WTC11 (cell line): ENCODE measurements at regions not wholly inside any gene's neighbourhood (a gene's known extent, or its start where the extent isn't known, plus 50 kb on each side); places are given as distances from the start of the nearest gene placed in this dataset.

Source experiments
- ATAC-seq: fragments of 200-7000 bp; cut with Tn5 transposase; 2 replicates; pipeline ENCODE4 v1.10.0; 2021; ENCODE audit warnings: mild to moderate bottlenecking, moderate library complexity
- CTCF ChIA-PET: fragments of 300-600 bp; sonication (Branson Sonifier 250); formaldehyde crosslinking; loops from one replicate; lab custom pipeline; 2021; ENCODE audit warnings: antibody characterized with exemption; lab: Charles Lee
- POLR2A ChIA-PET: fragments of 350-600 bp; sonication (Branson Sonifier 250); formaldehyde crosslinking; loops from one replicate; lab custom pipeline; 2021; ENCODE audit warnings: antibody characterized with exemption; lab: Charles Lee
- DNase-seq: peaks from one replicate; pipeline ENCODE4 v3.0.0; 2021; ENCODE audit warnings: low spot score
- H3K27ac Mint-ChIP-seq: 2 replicates; pipeline ENCODE4 v1.8.0; 2021; ENCODE audit warnings: mixed read lengths
- H3K27me3 Mint-ChIP-seq: 2 replicates; pipeline ENCODE4 v1.8.0; 2021; ENCODE audit warnings: low read depth, mild to moderate bottlenecking, moderate library complexity, mixed read lengths
- H3K36me3 Mint-ChIP-seq: 2 replicates; pipeline ENCODE4 v1.8.0; 2021; ENCODE audit warnings: mixed read lengths
- H3K4me1 Mint-ChIP-seq: 2 replicates; pipeline ENCODE4 v1.8.0; 2022; ENCODE audit warnings: mixed read lengths
- H3K4me3 Mint-ChIP-seq: 2 replicates; pipeline ENCODE4 v1.8.0; 2021; ENCODE audit warnings: mild to moderate bottlenecking, moderate library complexity, mixed read lengths
- H3K9me3 Mint-ChIP-seq: 2 replicates; pipeline ENCODE4 v1.8.0; 2021; ENCODE audit warnings: mixed read lengths
- ATF1 ChIP-seq: sonication (generic); formaldehyde crosslinking; IDR thresholded peaks from 2 replicates; pipeline ENCODE4 v1.8.1; 2023; ENCODE audit warnings: mild to moderate bottlenecking, moderate library complexity, missing genetic modification reagents
- ELF4 ChIP-seq: sonication (generic); formaldehyde crosslinking; IDR thresholded peaks from 2 replicates; pipeline ENCODE4 v1.8.1; 2022; ENCODE audit warnings: low read depth, mild to moderate bottlenecking, moderate library complexity, missing genetic modification reagents
- GTF2I ChIP-seq: fragments of 250-450 bp; sonication (Bioruptor Pico); conservative IDR thresholded peaks from 2 replicates; pipeline ENCODE4 v1.4.0; 2021; ENCODE audit warnings: mild to moderate bottlenecking
- MXD4 ChIP-seq: fragments of 250-450 bp; sonication (Bioruptor Pico); IDR thresholded peaks from 2 replicates; pipeline ENCODE4 v1.8.0; 2021; ENCODE audit warnings: mild to moderate bottlenecking, moderate library complexity, borderline replicate concordance
- NFE2L1 ChIP-seq: sonication (generic); formaldehyde crosslinking; IDR thresholded peaks from 2 replicates; pipeline ENCODE4 v1.8.1; 2023; ENCODE audit warnings: missing genetic modification reagents
- NFYB ChIP-seq: sonication (generic); formaldehyde crosslinking; conservative IDR thresholded peaks from 2 replicates; pipeline ENCODE4 v1.8.0; 2022; ENCODE audit warnings: low read depth, missing genetic modification reagents
- RELA ChIP-seq: sonication (generic); formaldehyde crosslinking; IDR thresholded peaks from 2 replicates; pipeline ENCODE4 v1.8.1; 2022; ENCODE audit warnings: missing genetic modification reagents, mild to moderate bottlenecking, borderline replicate concordance
- SMAD3 ChIP-seq: sonication (generic); formaldehyde crosslinking; IDR thresholded peaks from 2 replicates; pipeline ENCODE4 v1.8.0; 2022; ENCODE audit warnings: missing genetic modification reagents, mild to moderate bottlenecking, borderline replicate concordance
- SMAD4 ChIP-seq: sonication (generic); formaldehyde crosslinking; IDR thresholded peaks from 2 replicates; pipeline ENCODE4 v1.8.0; 2022; ENCODE audit warnings: mild to moderate bottlenecking, missing genetic modification reagents
- TEAD1 ChIP-seq: sonication (generic); formaldehyde crosslinking; IDR thresholded peaks from 2 replicates; pipeline ENCODE4 v1.8.0; 2022; ENCODE audit warnings: mild to moderate bottlenecking, missing genetic modification reagents
- TEAD4 ChIP-seq: sonication (generic); formaldehyde crosslinking; IDR thresholded peaks from 2 replicates; pipeline ENCODE4 v1.8.0; 2022; ENCODE audit warnings: mild to moderate bottlenecking, missing genetic modification reagents
- ZBTB21 ChIP-seq: sonication (generic); formaldehyde crosslinking; IDR thresholded peaks from 2 replicates; pipeline ENCODE4 v1.8.1; 2023; ENCODE audit warnings: mild to moderate bottlenecking, missing genetic modification reagents, borderline replicate concordance
- ZNF121 ChIP-seq: sonication (generic); formaldehyde crosslinking; IDR thresholded peaks from 2 replicates; pipeline ENCODE4 v1.8.0; 2023; ENCODE audit warnings: missing genetic modification reagents
- ZNF317 ChIP-seq: sonication (generic); formaldehyde crosslinking; IDR thresholded peaks from 2 replicates; pipeline ENCODE4 v1.8.1; 2023; ENCODE audit warnings: low read depth, mild to moderate bottlenecking, moderate library complexity, missing genetic modification reagents, borderline replicate concordance
- ZNF425 ChIP-seq: fragments of 250-450 bp; sonication (Bioruptor Pico); conservative IDR thresholded peaks from 2 replicates; pipeline ENCODE4 v1.9.0; 2021; ENCODE audit warnings: mild to moderate bottlenecking
- ZNF671 ChIP-seq: fragments of 250-450 bp; sonication (Bioruptor Pico); IDR thresholded peaks from 2 replicates; pipeline ENCODE4 v1.8.0; 2021; ENCODE audit warnings: mild to moderate bottlenecking
- TF ChIP-seq, protein P1 (sequence below): sonication (generic); formaldehyde crosslinking; conservative IDR thresholded peaks from 2 replicates; pipeline ENCODE4 v1.8.1; 2023; ENCODE audit warnings: mild to moderate bottlenecking, low read depth, missing genetic modification reagents, moderate library complexity
- TF ChIP-seq, protein P2 (sequence below): fragments of 250-450 bp; sonication (Bioruptor Pico); IDR thresholded peaks from 2 replicates; pipeline ENCODE4 v1.9.0; 2021; ENCODE audit warnings: mild to moderate bottlenecking
- TF ChIP-seq, protein P3 (sequence below): sonication (generic); formaldehyde crosslinking; IDR thresholded peaks from 2 replicates; pipeline ENCODE4 v1.8.1; 2023; ENCODE audit warnings: mild to moderate bottlenecking, missing genetic modification reagents, borderline replicate concordance
- TF ChIP-seq, protein P4 (sequence below): sonication (generic); formaldehyde crosslinking; IDR thresholded peaks from 2 replicates; pipeline ENCODE4 v1.8.1; 2023; ENCODE audit warnings: mild to moderate bottlenecking, missing genetic modification reagents, moderate library complexity

GRCh38 chr17:68701046-68701445 is 99.9 kb upstream of the FAM20A start (continued):
- TF ChIP-seq, protein P1, sequence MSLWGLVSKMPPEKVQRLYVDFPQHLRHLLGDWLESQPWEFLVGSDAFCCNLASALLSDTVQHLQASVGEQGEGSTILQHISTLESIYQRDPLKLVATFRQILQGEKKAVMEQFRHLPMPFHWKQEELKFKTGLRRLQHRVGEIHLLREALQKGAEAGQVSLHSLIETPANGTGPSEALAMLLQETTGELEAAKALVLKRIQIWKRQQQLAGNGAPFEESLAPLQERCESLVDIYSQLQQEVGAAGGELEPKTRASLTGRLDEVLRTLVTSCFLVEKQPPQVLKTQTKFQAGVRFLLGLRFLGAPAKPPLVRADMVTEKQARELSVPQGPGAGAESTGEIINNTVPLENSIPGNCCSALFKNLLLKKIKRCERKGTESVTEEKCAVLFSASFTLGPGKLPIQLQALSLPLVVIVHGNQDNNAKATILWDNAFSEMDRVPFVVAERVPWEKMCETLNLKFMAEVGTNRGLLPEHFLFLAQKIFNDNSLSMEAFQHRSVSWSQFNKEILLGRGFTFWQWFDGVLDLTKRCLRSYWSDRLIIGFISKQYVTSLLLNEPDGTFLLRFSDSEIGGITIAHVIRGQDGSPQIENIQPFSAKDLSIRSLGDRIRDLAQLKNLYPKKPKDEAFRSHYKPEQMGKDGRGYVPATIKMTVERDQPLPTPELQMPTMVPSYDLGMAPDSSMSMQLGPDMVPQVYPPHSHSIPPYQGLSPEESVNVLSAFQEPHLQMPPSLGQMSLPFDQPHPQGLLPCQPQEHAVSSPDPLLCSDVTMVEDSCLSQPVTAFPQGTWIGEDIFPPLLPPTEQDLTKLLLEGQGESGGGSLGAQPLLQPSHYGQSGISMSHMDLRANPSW (CRISPR knock-in tag) = no peak
- no peak for TF ChIP-seq GTF2I
- TF ChIP-seq ELF4 (CRISPR knock-in tag) = no peak
- TF ChIP-seq TEAD4 (CRISPR knock-in tag) = no peak
- no peak for TF ChIP-seq ATF1 (CRISPR knock-in tag)
- TF ChIP-seq NFE2L1 (CRISPR knock-in tag) = no peak
- TF ChIP-seq RELA (CRISPR knock-in tag) = no peak
- no peak for TF ChIP-seq ZNF671 (CRISPR knock-in tag)

GRCh38 chr17:68700421-68700820 is 99.3 kb upstream of the FAM20A start:
- no peak for DNase-seq
- ChIA-PET CTCF (no interaction called here), POLR2A (no interaction called here)
- H3K27ac Mint-ChIP-seq = no peak overlapping the region
- H3K4me3 Mint-ChIP-seq = no peak overlapping the region
- H3K36me3 Mint-ChIP-seq = no peaks in the 10 kb centered on the region
- H3K27me3 Mint-ChIP-seq = no peaks in the 10 kb centered on the region
- no peak for ATAC-seq
- H3K4me1 Mint-ChIP-seq = peaks cover 5% of the 10 kb centered on the region
- peaks cover 29% of the 10 kb centered on the region for H3K9me3 Mint-ChIP-seq
- no peak for TF ChIP-seq TEAD1 (CRISPR knock-in tag)
- TF ChIP-seq, protein P1 (CRISPR knock-in tag) = no peak
- TF ChIP-seq ZNF121 (CRISPR knock-in tag) = no peak
- no peak for TF ChIP-seq ZNF317 (CRISPR knock-in tag)
- TF ChIP-seq NFYB = no peak
- TF ChIP-seq, protein P2, sequence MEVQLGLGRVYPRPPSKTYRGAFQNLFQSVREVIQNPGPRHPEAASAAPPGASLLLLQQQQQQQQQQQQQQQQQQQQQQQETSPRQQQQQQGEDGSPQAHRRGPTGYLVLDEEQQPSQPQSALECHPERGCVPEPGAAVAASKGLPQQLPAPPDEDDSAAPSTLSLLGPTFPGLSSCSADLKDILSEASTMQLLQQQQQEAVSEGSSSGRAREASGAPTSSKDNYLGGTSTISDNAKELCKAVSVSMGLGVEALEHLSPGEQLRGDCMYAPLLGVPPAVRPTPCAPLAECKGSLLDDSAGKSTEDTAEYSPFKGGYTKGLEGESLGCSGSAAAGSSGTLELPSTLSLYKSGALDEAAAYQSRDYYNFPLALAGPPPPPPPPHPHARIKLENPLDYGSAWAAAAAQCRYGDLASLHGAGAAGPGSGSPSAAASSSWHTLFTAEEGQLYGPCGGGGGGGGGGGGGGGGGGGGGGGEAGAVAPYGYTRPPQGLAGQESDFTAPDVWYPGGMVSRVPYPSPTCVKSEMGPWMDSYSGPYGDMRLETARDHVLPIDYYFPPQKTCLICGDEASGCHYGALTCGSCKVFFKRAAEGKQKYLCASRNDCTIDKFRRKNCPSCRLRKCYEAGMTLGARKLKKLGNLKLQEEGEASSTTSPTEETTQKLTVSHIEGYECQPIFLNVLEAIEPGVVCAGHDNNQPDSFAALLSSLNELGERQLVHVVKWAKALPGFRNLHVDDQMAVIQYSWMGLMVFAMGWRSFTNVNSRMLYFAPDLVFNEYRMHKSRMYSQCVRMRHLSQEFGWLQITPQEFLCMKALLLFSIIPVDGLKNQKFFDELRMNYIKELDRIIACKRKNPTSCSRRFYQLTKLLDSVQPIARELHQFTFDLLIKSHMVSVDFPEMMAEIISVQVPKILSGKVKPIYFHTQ (CRISPR knock-in tag) = no peak
- no peak for TF ChIP-seq ZNF425 (CRISPR knock-in tag)
- no peak for TF ChIP-seq SMAD3 (CRISPR knock-in tag)
- no peak for TF ChIP-seq MXD4
- TF ChIP-seq, protein P3, sequence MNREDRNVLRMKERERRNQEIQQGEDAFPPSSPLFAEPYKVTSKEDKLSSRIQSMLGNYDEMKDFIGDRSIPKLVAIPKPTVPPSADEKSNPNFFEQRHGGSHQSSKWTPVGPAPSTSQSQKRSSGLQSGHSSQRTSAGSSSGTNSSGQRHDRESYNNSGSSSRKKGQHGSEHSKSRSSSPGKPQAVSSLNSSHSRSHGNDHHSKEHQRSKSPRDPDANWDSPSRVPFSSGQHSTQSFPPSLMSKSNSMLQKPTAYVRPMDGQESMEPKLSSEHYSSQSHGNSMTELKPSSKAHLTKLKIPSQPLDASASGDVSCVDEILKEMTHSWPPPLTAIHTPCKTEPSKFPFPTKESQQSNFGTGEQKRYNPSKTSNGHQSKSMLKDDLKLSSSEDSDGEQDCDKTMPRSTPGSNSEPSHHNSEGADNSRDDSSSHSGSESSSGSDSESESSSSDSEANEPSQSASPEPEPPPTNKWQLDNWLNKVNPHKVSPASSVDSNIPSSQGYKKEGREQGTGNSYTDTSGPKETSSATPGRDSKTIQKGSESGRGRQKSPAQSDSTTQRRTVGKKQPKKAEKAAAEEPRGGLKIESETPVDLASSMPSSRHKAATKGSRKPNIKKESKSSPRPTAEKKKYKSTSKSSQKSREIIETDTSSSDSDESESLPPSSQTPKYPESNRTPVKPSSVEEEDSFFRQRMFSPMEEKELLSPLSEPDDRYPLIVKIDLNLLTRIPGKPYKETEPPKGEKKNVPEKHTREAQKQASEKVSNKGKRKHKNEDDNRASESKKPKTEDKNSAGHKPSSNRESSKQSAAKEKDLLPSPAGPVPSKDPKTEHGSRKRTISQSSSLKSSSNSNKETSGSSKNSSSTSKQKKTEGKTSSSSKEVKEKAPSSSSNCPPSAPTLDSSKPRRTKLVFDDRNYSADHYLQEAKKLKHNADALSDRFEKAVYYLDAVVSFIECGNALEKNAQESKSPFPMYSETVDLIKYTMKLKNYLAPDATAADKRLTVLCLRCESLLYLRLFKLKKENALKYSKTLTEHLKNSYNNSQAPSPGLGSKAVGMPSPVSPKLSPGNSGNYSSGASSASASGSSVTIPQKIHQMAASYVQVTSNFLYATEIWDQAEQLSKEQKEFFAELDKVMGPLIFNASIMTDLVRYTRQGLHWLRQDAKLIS (CRISPR knock-in tag) = no peak
- TF ChIP-seq, protein P4, sequence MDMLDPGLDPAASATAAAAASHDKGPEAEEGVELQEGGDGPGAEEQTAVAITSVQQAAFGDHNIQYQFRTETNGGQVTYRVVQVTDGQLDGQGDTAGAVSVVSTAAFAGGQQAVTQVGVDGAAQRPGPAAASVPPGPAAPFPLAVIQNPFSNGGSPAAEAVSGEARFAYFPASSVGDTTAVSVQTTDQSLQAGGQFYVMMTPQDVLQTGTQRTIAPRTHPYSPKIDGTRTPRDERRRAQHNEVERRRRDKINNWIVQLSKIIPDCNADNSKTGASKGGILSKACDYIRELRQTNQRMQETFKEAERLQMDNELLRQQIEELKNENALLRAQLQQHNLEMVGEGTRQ (CRISPR knock-in tag) = no peak
- TF ChIP-seq ZBTB21 (CRISPR knock-in tag) = no peak
- no peak for TF ChIP-seq SMAD4 (CRISPR knock-in tag)
- no peak for TF ChIP-seq RELA (CRISPR knock-in tag)
- TF ChIP-seq NFE2L1 (CRISPR knock-in tag) = no peak
